T-helper 17 cell (primary cell): ENCODE measurements at regions not wholly inside any gene's neighbourhood (a gene's known extent, or its start where the extent isn't known, plus 50 kb on each side); places are given as distances from the start of the nearest gene placed in this dataset.

ENCODE experiments used
- ATAC-seq: fragments of 150-1000 bp; cut with Tn5 transposase; 2 replicates; pipeline ENCODE4 v1.10.0; 2021; ENCODE audit warnings: mild to moderate bottlenecking, moderate library complexity
- DNase-seq, 3 donors: peaks; one replicate each; pipeline versions ENCODE4 v3.0.0 to v3.0.0-alpha.2; 2020 to 2021
- H3K9me3 ChIP-seq: one replicate; pipeline ENCODE4 v1.7.0; 2013; ENCODE audit warnings: low read length, mild to moderate bottlenecking; ENCODE audit not compliant: control insufficient read depth, poor library complexity, severe bottlenecking
- H3K27ac Mint-ChIP-seq: one replicate; pipeline ENCODE4 v1.8.0; 2022; ENCODE audit warnings: mild to moderate bottlenecking, moderate library complexity, mixed read lengths
- H3K27me3 Mint-ChIP-seq: one replicate; pipeline ENCODE4 v1.8.0; 2022; ENCODE audit warnings: mixed read lengths
- H3K36me3 Mint-ChIP-seq: one replicate; pipeline ENCODE4 v1.8.0; 2022; ENCODE audit warnings: low read depth, mixed read lengths
- H3K4me1 Mint-ChIP-seq: one replicate; pipeline ENCODE4 v1.8.0; 2022; ENCODE audit warnings: mild to moderate bottlenecking, mixed read lengths
- H3K4me3 Mint-ChIP-seq: one replicate; pipeline ENCODE4 v1.8.0; 2022; ENCODE audit warnings: mild to moderate bottlenecking, moderate library complexity, mixed read lengths

DNA sequence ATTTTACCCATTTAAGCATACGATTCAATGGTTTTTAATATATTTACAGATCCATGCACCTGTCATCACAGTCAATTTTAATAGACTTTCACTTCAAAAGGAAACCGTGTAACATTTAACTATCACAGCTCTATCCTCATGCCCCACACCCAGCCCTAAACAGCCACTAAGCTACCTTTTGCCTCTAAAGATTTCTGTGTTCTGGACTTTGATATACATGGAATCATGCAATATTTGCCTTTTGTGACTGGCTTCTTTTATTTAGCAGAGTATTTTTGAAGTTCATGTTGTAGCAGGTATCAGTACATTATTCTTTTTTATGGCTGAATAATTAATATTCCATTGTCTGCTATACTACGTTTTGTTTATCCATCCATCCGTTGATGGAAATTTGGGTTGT, 50.3 kb upstream of the STX16 start:
- DNase-seq = no peak
- Mint-ChIP-seq H3K27me3 (peaks cover 12% of the 10 kb centered on the region), H3K4me3 (no peak overlapping the region), H3K4me1 (peaks cover 7% of the 10 kb centered on the region), H3K27ac (no peak overlapping the region), H3K36me3 (no peaks in the 10 kb centered on the region)
- H3K9me3 ChIP-seq = no peaks in the 10 kb centered on the region
- no peak for ATAC-seq

DNA sequence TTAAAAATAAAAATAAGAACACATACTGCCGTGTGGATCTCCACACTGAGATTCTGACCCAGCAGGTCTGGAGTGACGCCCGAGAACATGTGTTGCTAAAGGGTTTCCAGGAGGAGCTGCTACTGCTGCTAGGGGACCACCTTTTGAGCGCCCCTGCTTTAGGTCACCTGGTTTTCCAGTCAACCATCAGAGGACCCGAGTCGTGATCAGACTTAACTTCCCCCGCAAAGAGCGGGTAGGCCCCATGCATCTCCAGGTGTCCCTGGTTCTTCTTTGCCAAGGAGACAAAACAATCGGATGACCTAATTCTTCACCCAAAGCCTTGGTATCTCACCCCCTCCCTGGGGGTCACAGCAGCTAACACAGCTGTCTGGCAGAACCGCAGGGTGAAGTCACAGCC, 51.1 kb upstream of the STX16 start:
- no peak overlapping the region for H3K27ac Mint-ChIP-seq
- no peaks in the 10 kb centered on the region for H3K36me3 Mint-ChIP-seq
- ATAC-seq (no peak), DNase-seq (no peak)
- no peaks in the 10 kb centered on the region for H3K9me3 ChIP-seq
- H3K27me3 Mint-ChIP-seq = peaks cover 12% of the 10 kb centered on the region
- H3K4me1 Mint-ChIP-seq = peaks cover 7% of the 10 kb centered on the region
- no peak overlapping the region for H3K4me3 Mint-ChIP-seq

DNA sequence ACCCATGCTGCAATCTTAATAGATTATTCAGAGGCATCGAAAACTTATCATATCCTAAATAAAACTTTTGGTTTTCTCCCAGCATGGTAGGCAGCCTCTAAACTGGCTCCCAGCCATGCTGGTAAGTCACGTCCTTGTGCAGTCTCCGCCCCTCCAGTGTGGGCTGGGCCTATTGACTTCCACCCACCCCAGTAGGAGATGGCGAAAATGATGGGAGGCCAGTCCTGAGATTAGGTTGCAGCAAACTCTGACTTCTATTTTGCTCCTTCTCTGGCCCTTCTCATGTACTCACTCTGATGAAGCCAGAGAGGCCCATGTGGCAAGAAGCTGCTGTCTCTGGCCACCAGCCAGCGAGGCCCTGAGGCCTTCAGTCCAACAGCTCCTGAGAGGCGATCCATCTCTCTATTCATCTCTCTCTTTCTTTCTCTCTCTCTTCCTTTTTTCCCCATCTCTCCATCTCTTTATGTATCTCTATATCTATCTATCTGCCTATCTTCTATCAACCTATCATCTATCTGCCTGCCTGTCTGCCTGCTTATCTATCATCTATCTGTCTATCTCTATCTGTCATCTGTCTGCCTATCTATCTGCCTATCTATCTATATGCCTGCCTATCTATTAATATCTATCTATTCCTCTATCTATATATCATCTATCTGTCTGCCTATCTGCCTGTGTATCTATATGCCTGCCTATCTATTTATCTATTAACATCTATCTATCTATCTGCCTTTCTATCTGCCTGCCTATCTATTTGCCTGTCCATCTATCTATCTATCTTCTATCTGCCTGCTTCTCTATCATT, 52.7 kb upstream of the STX16 start:
- Mint-ChIP-seq H3K4me1 (peaks cover 7% of the 10 kb centered on the region), H3K4me3 (no peak overlapping the region), H3K27ac (peak overlapping the region; percentile 0), H3K27me3 (peaks cover 23% of the 10 kb centered on the region), H3K36me3 (no peaks in the 10 kb centered on the region)
- no peak for ATAC-seq
- H3K9me3 ChIP-seq = no peaks in the 10 kb centered on the region
- no peak for DNase-seq

DNA sequence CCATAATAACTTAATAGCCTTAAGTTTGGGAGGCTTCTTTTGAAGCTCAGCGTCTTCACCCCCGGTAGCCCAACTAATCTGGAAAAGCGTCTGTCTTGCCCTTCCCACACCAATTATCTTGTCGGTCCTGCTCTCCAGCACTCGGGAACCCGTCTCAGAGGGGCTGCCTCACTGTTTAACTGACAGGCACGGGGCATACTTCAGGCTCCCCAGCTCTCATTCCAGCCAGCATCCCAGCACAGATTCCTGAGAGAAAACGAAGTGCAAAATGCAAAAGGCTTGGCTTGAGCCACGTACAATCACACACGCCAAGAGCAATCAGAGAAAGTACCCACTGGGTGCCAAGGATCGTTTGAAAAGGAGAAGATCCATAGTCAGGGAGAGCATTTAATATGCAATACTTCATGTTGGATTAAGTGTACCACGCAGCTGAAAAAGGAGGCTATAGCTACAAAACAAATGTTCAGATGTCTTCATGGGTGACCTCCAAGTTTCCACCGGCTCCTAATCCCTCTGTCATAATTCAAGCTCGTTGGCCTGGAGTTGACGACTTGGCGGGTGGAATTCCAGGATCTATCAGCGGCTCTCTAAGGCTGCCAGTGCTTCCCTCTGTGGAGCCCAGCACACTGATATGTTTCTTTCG, 53.7 kb upstream of the STX16 start:
- Mint-ChIP-seq H3K4me3 (no peak overlapping the region), H3K36me3 (peaks cover 2% of the 10 kb centered on the region), H3K27ac (no peak overlapping the region), H3K4me1 (peaks cover 7% of the 10 kb centered on the region), H3K27me3 (peaks cover 34% of the 10 kb centered on the region)
- H3K9me3 ChIP-seq = no peaks in the 10 kb centered on the region
- DNase-seq = no peak
- ATAC-seq = no peak

DNA sequence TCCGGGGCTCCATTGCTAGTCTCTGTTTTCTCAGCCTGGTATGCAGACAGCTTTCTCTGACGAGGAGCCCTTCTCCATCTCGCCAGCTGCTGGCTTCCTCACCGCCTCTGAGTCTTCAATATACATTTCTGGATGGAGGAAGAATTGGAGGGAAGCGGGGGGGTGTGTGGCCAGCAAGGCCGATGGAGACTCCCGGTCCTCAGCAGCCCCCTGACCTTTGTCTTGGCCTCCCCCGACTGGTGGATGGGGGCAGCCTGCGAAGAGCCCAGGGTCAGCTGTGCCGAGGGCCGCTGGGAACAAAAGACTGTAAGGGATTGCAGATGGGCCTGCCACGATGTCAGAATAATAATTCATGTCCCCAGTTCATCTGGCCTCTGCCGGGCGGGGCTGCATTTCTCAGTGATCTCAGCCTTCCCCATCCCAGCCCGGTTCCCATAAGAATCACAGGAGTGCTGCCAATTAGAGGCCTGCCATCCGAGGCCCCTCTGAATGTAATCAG, 54.3 kb upstream of the STX16 start:
- no peaks in the 10 kb centered on the region for H3K9me3 ChIP-seq
- ATAC-seq = no peak
- Mint-ChIP-seq H3K27me3 (peaks cover 39% of the 10 kb centered on the region), H3K4me3 (no peak overlapping the region), H3K4me1 (peaks cover 7% of the 10 kb centered on the region), H3K36me3 (peaks cover 2% of the 10 kb centered on the region), H3K27ac (no peak overlapping the region)
- no peak for DNase-seq

- H3K4me1 Mint-ChIP-seq = peaks cover 7% of the 10 kb centered on the region
- no peak overlapping the region for H3K4me3 Mint-ChIP-seq
- DNase-seq (no peak), ATAC-seq (no peak)
- H3K27ac Mint-ChIP-seq = no peak overlapping the region
- H3K9me3 ChIP-seq = no peaks in the 10 kb centered on the region
- H3K27me3 Mint-ChIP-seq = peaks cover 45% of the 10 kb centered on the region
- peaks cover 4% of the 10 kb centered on the region for H3K36me3 Mint-ChIP-seq
Measured at GRCh38 chr20:58596244-58596643, 54.8 kb upstream of the STX16 start.

GRCh38 chr20:58595167-58595566, 55.9 kb upstream of the STX16 start:
- Mint-ChIP-seq H3K36me3 (peaks cover 4% of the 10 kb centered on the region), H3K27me3 (peaks cover 52% of the 10 kb centered on the region), H3K4me3 (no peak overlapping the region), H3K4me1 (peaks cover 7% of the 10 kb centered on the region), H3K27ac (no peak overlapping the region)
- DNase-seq = no peak
- no peaks in the 10 kb centered on the region for H3K9me3 ChIP-seq
- ATAC-seq = no peak

DNA sequence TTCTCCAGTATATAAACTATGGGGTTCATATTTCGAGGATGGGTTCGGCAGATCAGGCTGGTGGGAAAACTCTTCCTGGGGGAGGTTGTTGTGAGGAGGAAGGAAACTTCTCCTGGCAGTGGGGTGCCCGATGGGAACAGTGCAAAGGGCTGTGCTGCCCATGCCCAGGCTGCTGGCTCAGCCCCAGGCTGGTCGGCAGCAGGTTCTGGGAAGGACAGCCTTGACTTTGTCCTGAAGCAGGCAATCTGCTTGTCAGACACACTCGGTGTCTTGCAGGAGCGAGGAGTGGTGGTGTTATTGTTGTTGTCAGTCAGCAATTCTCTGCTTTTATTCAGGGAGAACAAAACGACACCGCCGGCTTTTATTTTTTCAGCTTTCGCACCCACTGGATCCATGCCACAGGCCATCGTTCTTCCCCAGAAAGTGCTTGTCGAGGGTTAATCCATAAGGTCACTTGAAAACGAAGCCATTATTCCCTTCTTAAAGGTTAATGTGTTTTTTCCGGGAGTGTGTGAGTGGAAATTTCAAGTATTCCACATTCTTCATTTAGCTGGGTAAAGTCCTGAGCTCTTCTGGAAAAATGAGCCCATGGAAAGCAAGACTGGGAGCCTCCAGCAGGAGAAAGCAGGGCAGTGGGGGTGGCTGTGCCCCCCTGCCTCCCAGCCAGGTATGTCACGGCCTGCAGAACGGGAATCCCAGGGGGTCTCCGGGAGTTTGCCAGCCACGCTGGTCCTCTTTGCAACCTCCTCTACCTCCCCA, 57.0 kb upstream of the STX16 start:
- Mint-ChIP-seq H3K36me3 (peaks cover 4% of the 10 kb centered on the region), H3K4me1 (peaks cover 5% of the 10 kb centered on the region), H3K27me3 (peaks cover 59% of the 10 kb centered on the region), H3K27ac (no peak overlapping the region), H3K4me3 (no peak overlapping the region)
- no peaks in the 10 kb centered on the region for H3K9me3 ChIP-seq
- ATAC-seq (no peak), DNase-seq (no peak)

DNA sequence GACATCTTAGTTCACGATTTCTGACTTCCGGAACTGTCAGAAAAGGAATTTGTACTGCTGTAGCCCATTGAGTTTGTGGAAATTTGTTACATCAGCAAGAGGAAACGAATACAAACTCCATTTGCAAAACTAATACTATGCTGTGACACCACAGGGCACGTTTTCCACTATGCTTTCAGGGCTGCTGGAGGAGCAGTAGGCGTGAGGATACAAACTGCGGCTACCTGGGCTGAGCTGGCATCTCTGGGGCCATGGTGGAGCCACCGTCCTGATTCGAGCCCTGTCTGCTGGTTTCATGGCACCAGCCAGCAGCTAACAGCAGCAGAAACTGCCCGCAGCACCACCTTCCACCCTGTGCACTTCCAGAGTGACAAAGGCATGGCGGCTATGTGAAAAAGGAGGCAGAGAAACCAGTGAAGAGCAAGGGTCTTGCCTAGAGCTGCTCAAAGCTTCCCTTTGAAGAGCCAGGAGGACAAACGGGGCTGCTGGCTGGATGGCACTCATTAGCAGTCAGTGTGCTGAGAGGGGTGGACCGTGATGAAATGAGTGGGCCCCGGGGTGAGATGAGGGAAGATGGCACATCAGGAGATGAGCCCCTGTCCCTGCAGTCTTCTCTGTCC, 58.9 kb upstream of the STX16 start:
- ATAC-seq (no peak), DNase-seq (no peak)
- H3K36me3 Mint-ChIP-seq = peaks cover 4% of the 10 kb centered on the region
- no peak overlapping the region for H3K27ac Mint-ChIP-seq
- H3K4me3 Mint-ChIP-seq = no peak overlapping the region
- peaks cover 74% of the 10 kb centered on the region for H3K27me3 Mint-ChIP-seq
- H3K4me1 Mint-ChIP-seq = no peaks in the 10 kb centered on the region
- no peaks in the 10 kb centered on the region for H3K9me3 ChIP-seq

- ATAC-seq = no peak
- Mint-ChIP-seq H3K4me1 (no peaks in the 10 kb centered on the region), H3K36me3 (peaks cover 4% of the 10 kb centered on the region), H3K4me3 (no peak overlapping the region), H3K27ac (no peak overlapping the region), H3K27me3 (peaks cover 72% of the 10 kb centered on the region)
- H3K9me3 ChIP-seq = no peaks in the 10 kb centered on the region
- DNase-seq = no peak
Measured at GRCh38 chr20:58590679-58591473, 60.2 kb upstream of the STX16 start.

- DNase-seq (no peak), ATAC-seq (no peak)
- no peaks in the 10 kb centered on the region for H3K9me3 ChIP-seq
- H3K4me1 Mint-ChIP-seq = no peaks in the 10 kb centered on the region
- no peak overlapping the region for H3K4me3 Mint-ChIP-seq
- H3K27me3 Mint-ChIP-seq = peaks cover 52% of the 10 kb centered on the region
- H3K27ac Mint-ChIP-seq = no peak overlapping the region
- peaks cover 2% of the 10 kb centered on the region for H3K36me3 Mint-ChIP-seq
Measured at GRCh38 chr20:58587467-58587866, 63.6 kb upstream of the STX16 start.

- H3K27me3 Mint-ChIP-seq = peaks cover 43% of the 10 kb centered on the region
- DNase-seq (no peak), ATAC-seq (no peak)
- peaks cover 4% of the 10 kb centered on the region for H3K36me3 Mint-ChIP-seq
- no peaks in the 10 kb centered on the region for H3K9me3 ChIP-seq
- H3K4me1 Mint-ChIP-seq = no peaks in the 10 kb centered on the region
- H3K4me3 Mint-ChIP-seq = no peak overlapping the region
- no peak overlapping the region for H3K27ac Mint-ChIP-seq
Measured at GRCh38 chr20:58586565-58587093, 64.5 kb upstream of the STX16 start.
